Right atrium auricular region (tissue), 2 donors: ENCODE measurements at regions not wholly inside any gene's neighbourhood (a gene's known extent, or its start where the extent isn't known, plus 50 kb on each side); places are given as distances from the start of the nearest gene placed in this dataset.

ENCODE experiments used
- DNase-seq: peaks from one replicate; pipeline ENCODE4 v3.0.0-alpha.2; 2019; ENCODE audit warnings: low spot score
- H3K27ac ChIP-seq, 2 donors: fragments of 200-600 bp; sonication (generic); 1 replicate in 1 of 2; 2 replicates in 1 of 2; pipeline ENCODE4 v1.5.1; 2016 to 2019
- H3K27me3 ChIP-seq, 2 donors: fragments of 200-600 bp; sonication (generic); one replicate each; pipeline versions ENCODE4 v1.5.1 to v1.6.0; 2017 to 2019
- H3K36me3 ChIP-seq: fragments of 200-600 bp; sonication (generic); one replicate; pipeline ENCODE4 v1.5.1; 2016
- H3K4me1 ChIP-seq, 2 donors: fragments of 200-600 bp; sonication (generic); one replicate each; pipeline versions ENCODE4 v1.5.1 to v1.6.0; 2017 to 2019
- H3K4me3 ChIP-seq, 2 donors: fragments of 200-600 bp; sonication (generic); 1 replicate in 1 of 2; 2 replicates in 1 of 2; pipeline ENCODE4 v1.5.1; 2017 to 2019; ENCODE audit warnings: mild to moderate bottlenecking in 1 of 2, moderate library complexity in 1 of 2
- H3K9me3 ChIP-seq, 2 donors: fragments of 200-600 bp; sonication (generic); one replicate each; pipeline ENCODE4 v1.5.1; 2019
- CTCF ChIP-seq, 2 donors: fragments of 200-600 bp; sonication (generic); IDR thresholded peaks; one replicate each; pipeline ENCODE4 v1.5.1; 2019; ENCODE audit warnings: antibody characterized with exemption in 2 of 2

- H3K27me3 ChIP-seq = no peaks in the 10 kb centered on the region
- DNase-seq = no peak
Observed at GRCh38 chr18:29351171-29351570, 1174.2 kb upstream of the CDH2 start.

GRCh38 chr18:29328932-29329331, 1152.0 kb upstream of the CDH2 start:
- peaks cover 0 to 15% of the 10 kb centered on the region in 2 donors for H3K9me3 ChIP-seq
- no peak overlapping the region for H3K4me3 ChIP-seq
- no peak for DNase-seq
- H3K4me1 ChIP-seq = no peaks in the 10 kb centered on the region
- no peak for TF ChIP-seq CTCF (IDR thresholded peaks at IDR 0.05)
- H3K27me3 ChIP-seq = no peaks in the 10 kb centered on the region
- no peaks in the 10 kb centered on the region for H3K36me3 ChIP-seq
- H3K27ac ChIP-seq = no peak overlapping the region

More at GRCh38 chr18:29351171-29351570, 1174.2 kb upstream of the CDH2 start:
- TF ChIP-seq CTCF (IDR thresholded peaks at IDR 0.05) = no peak
- H3K9me3 ChIP-seq = peaks cover 0 to 5% of the 10 kb centered on the region in 2 donors
- H3K4me3 ChIP-seq = no peak overlapping the region
- H3K4me1 ChIP-seq = no peaks in the 10 kb centered on the region
- H3K27ac ChIP-seq = no peak overlapping the region
- H3K36me3 ChIP-seq = no peaks in the 10 kb centered on the region

- peaks cover 0 to 15% of the 10 kb centered on the region in 2 donors for H3K9me3 ChIP-seq
- no peaks in the 10 kb centered on the region for H3K27me3 ChIP-seq
- no peaks in the 10 kb centered on the region for H3K36me3 ChIP-seq
- DNase-seq = no peak
- no peak overlapping the region for H3K27ac ChIP-seq
- no peak for TF ChIP-seq CTCF (IDR thresholded peaks at IDR 0.05)
- no peaks in the 10 kb centered on the region for H3K4me1 ChIP-seq
- H3K4me3 ChIP-seq = no peak overlapping the region
Observed at GRCh38 chr18:29326214-29326613, 1149.3 kb upstream of the CDH2 start.

- DNase-seq = no peak
Observed at GRCh38 chr18:29321561-29321960, 1144.6 kb upstream of the CDH2 start.

GRCh38 chr18:29313312-29313711, 1136.4 kb upstream of the CDH2 start:
- H3K4me3 ChIP-seq = no peak overlapping the region
- no peaks in the 10 kb centered on the region for H3K27me3 ChIP-seq
- H3K4me1 ChIP-seq = no peaks in the 10 kb centered on the region
- H3K9me3 ChIP-seq = no peaks in the 10 kb centered on the region
- no peak overlapping the region for H3K27ac ChIP-seq
- H3K36me3 ChIP-seq = no peaks in the 10 kb centered on the region
- no peak for DNase-seq
- no peak for TF ChIP-seq CTCF (IDR thresholded peaks at IDR 0.05)

More at GRCh38 chr18:29321561-29321960, 1144.6 kb upstream of the CDH2 start:
- Histone ChIP-seq H3K4me1 (no peaks in the 10 kb centered on the region), H3K4me3 (no peak overlapping the region), H3K36me3 (no peaks in the 10 kb centered on the region), H3K27ac (no peak overlapping the region), H3K27me3 (no peaks in the 10 kb centered on the region), H3K9me3 (no peaks in the 10 kb centered on the region)
- TF ChIP-seq CTCF (IDR thresholded peaks at IDR 0.05) = no peak

GRCh38 chr18:29311580-29311979, 1134.7 kb upstream of the CDH2 start:
- Histone ChIP-seq H3K27ac (no peak overlapping the region), H3K4me3 (no peak overlapping the region), H3K9me3 (no peaks in the 10 kb centered on the region), H3K4me1 (no peaks in the 10 kb centered on the region), H3K36me3 (no peaks in the 10 kb centered on the region), H3K27me3 (no peaks in the 10 kb centered on the region)
- no peak for TF ChIP-seq CTCF (IDR thresholded peaks at IDR 0.05)
- DNase-seq = no peak
